Keratinocyte (primary cell): ENCODE measurements at regions not wholly inside any gene's neighbourhood (a gene's known extent, or its start where the extent isn't known, plus 50 kb on each side); places are given as distances from the start of the nearest gene placed in this dataset.

ENCODE experiments used
- DNase-seq: peaks from one replicate; pipeline ENCODE4 v3.0.0-alpha.2; 2011; ENCODE audit warnings: low read depth, missing footprints, low spot score
- FAIRE-seq: peaks from 2 replicates; lab custom pipeline; 2011; peaks lifted over from hg19 to GRCh38; lab: Jason Lieb, UNC
- H2AFZ ChIP-seq: 2 replicates; pipeline ENCODE4 v1.6.0; 2012; ENCODE audit warnings: low read length, control low read depth, inconsistent platforms; ENCODE audit not compliant: control insufficient read depth
- H3K27ac ChIP-seq: 2 replicates; pipeline ENCODE4 v1.5.1; 2011; ENCODE audit warnings: low read length; ENCODE audit not compliant: control insufficient read depth, insufficient read depth
- H3K27me3 ChIP-seq: 3 replicates; pipeline ENCODE4 v1.6.0; 2011; ENCODE audit warnings: low read length; ENCODE audit not compliant: control insufficient read depth, insufficient read depth; ENCODE audit errors: extremely low read depth
- H3K36me3 ChIP-seq, 2 experiments: 2 replicates in 1 of 2; 3 replicates in 1 of 2; pipeline ENCODE4 v1.5.1; 2011; ENCODE audit warnings: low read length in 2 of 2, mild to moderate bottlenecking in 1 of 2; ENCODE audit not compliant: control insufficient read depth in 2 of 2, insufficient read depth in 2 of 2; ENCODE audit errors: extremely low read depth in 1 of 2
- H3K4me1 ChIP-seq: 3 replicates; pipeline ENCODE4 v1.5.1; 2011; ENCODE audit warnings: low read length; ENCODE audit not compliant: control insufficient read depth, insufficient read depth; ENCODE audit errors: extremely low read depth
- H3K4me2 ChIP-seq: 3 replicates; pipeline ENCODE4 v1.6.0; 2011; ENCODE audit warnings: low read depth, low read length; ENCODE audit not compliant: control insufficient read depth, insufficient read depth; ENCODE audit errors: extremely low read depth
- H3K4me3 ChIP-seq, 3 experiments: fragments of 200-600 bp in 1 of 3; sonication (generic) in 1 of 3; 2 replicates in 2 of 3; 3 replicates in 1 of 3; pipeline ENCODE4 v1.5.1; 2011 to 2016; ENCODE audit warnings: low read length in 3 of 3, mild to moderate bottlenecking in 3 of 3, control low read depth in 2 of 3, inconsistent platforms in 1 of 3, low read depth in 1 of 3, mixed read lengths in 1 of 3, mixed run types in 1 of 3, moderate library complexity in 1 of 3; ENCODE audit not compliant: control insufficient read depth in 2 of 3, insufficient read depth in 2 of 3; ENCODE audit errors: extremely low read depth in 1 of 3
- H3K79me2 ChIP-seq: 2 replicates; pipeline ENCODE4 v1.6.0; 2012; ENCODE audit warnings: low read length; ENCODE audit not compliant: control insufficient read depth, insufficient read depth
- H3K9ac ChIP-seq: 3 replicates; pipeline ENCODE4 v1.6.0; 2011; ENCODE audit warnings: low read length; ENCODE audit not compliant: control insufficient read depth, insufficient read depth; ENCODE audit errors: extremely low read depth
- H3K9me1 ChIP-seq: 3 replicates; pipeline ENCODE4 v1.6.0; 2011; ENCODE audit warnings: low read length; ENCODE audit not compliant: control insufficient read depth, insufficient read depth; ENCODE audit errors: extremely low read depth
- H3K9me3 ChIP-seq: 2 replicates; pipeline ENCODE4 v1.5.1; 2012; ENCODE audit warnings: low read depth, low read length; ENCODE audit not compliant: control insufficient read depth
- H4K20me1 ChIP-seq: 3 replicates; pipeline ENCODE4 v1.6.0; 2011; ENCODE audit warnings: low read length; ENCODE audit not compliant: control insufficient read depth, insufficient read depth; ENCODE audit errors: extremely low read depth
- EZH2 ChIP-seq: IDR thresholded peaks from one replicate; pipeline ENCODE4 v1.6.1; 2012; ENCODE audit warnings: inconsistent platforms, mild to moderate bottlenecking, low read length, moderate library complexity
- dilution Hi-C: fragments of 300-500 bp; cut with MboI; formaldehyde crosslinking; loops from one replicate; pipeline ENCODE4 v1.7.0; 2020; ENCODE audit warnings: low sequenced_read_pairs; ENCODE audit not compliant: extremely low pct_ligation_motif_present
- TF ChIP-seq, protein P1 (sequence below), 3 experiments: IDR thresholded peaks in 1 of 3; conservative IDR thresholded peaks in 1 of 3; optimal IDR thresholded peaks in 1 of 3; 2 replicates in 2 of 3; 3 replicates in 1 of 3; pipeline versions ENCODE3 to v1.5.1; 2011; ENCODE audit warnings: low read length in 3 of 3, mild to moderate bottlenecking in 3 of 3, moderate library complexity in 2 of 3, control low read depth in 1 of 3, inconsistent platforms in 1 of 3; ENCODE audit not compliant: insufficient read depth in 2 of 3; ENCODE audit errors: extremely low read depth in 1 of 3

DNA sequence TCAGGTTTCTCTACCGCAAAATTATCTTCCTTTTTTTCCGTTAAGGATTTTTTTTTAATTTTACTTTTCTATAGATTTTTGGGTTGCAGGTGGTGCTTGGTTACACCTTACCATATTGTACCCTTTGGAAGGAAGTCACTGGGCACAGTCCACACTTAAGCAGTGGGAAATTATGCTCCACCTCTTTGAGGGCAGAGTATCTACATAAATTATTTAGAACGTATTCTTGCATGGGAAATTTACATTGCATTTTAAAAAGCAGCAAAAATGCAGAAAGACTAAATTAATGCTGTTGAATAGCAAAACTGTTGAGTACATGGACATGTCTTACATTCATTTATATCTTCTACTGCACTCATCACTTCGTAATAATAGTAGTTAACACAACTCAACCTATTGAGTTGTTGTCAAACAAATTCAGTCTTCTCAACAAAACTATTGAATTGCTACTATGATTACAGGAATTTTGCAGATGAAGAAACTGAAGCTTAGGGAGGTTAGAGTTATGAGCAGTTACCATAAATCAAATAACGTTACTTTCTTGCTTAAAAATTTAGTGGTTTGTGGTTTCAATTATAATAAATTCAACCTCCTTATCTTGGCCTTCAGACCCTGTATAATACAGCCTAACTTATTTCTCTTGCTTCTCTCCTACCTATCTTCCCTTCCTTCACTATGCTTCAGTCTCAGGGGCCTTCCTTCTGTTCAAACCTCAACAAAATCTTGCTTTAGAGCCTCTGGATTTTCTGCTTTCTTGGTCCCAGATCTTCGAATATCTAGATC, 97.4 kb upstream of the ARHGAP20 start:
- Histone ChIP-seq H3K4me2 (no peak overlapping the region), H4K20me1 (no peaks in the 10 kb centered on the region), H3K27me3 (no peaks in the 10 kb centered on the region), H3K4me3 (no peak overlapping the region), H3K9me3 (no peaks in the 10 kb centered on the region), H2AFZ (no peak overlapping the region), H3K9ac (no peak overlapping the region), H3K4me1 (no peaks in the 10 kb centered on the region), H3K27ac (no peak overlapping the region), H3K36me3 (no peaks in the 10 kb centered on the region), H3K9me1 (no peaks in the 10 kb centered on the region), H3K79me2 (no peaks in the 10 kb centered on the region)
- DNase-seq (no peak), FAIRE-seq (no peak)
- TF ChIP-seq, protein P1, sequence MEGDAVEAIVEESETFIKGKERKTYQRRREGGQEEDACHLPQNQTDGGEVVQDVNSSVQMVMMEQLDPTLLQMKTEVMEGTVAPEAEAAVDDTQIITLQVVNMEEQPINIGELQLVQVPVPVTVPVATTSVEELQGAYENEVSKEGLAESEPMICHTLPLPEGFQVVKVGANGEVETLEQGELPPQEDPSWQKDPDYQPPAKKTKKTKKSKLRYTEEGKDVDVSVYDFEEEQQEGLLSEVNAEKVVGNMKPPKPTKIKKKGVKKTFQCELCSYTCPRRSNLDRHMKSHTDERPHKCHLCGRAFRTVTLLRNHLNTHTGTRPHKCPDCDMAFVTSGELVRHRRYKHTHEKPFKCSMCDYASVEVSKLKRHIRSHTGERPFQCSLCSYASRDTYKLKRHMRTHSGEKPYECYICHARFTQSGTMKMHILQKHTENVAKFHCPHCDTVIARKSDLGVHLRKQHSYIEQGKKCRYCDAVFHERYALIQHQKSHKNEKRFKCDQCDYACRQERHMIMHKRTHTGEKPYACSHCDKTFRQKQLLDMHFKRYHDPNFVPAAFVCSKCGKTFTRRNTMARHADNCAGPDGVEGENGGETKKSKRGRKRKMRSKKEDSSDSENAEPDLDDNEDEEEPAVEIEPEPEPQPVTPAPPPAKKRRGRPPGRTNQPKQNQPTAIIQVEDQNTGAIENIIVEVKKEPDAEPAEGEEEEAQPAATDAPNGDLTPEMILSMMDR (optimal IDR thresholded peaks at IDR 0.05 in 1 of 3, IDR thresholded peaks at IDR 0.05 in 1 of 3, conservative IDR thresholded peaks at IDR 0.05 in 1 of 3; ENCODE audit: extremely low read depth in 1 of 3, insufficient read depth in 2 of 3, low read length in 3 of 3) = no peak
- no peak for TF ChIP-seq EZH2
- dilution Hi-C loops = no loop called here

DNA sequence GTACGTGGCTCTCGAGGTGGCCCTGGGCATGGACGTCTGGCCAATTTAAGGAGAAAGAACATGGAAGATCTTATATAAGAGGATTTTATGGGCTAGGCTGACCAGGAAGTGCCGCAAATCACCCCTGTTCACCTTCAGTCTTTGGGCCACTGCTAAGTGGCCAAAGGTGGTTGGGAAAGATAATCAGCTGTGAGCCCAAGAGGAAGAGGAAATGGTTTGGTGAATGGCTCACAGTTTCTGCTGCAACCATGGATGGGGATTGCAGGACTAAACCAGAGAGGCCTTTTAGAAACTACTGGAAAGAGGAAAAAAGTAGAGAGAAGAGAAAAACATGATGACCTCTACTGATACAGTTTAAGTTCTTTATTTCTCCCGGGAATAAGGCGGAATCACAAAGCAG, 96.0 kb upstream of the ARHGAP20 start:
- no peak for DNase-seq
- no peaks in the 10 kb centered on the region for H3K27me3 ChIP-seq
- H3K36me3 ChIP-seq = no peaks in the 10 kb centered on the region
- dilution Hi-C loops = no loop called here
- no peaks in the 10 kb centered on the region for H3K4me1 ChIP-seq
- H4K20me1 ChIP-seq = no peaks in the 10 kb centered on the region
- H3K4me3 ChIP-seq = no peak overlapping the region
- TF ChIP-seq, protein P1 (optimal IDR thresholded peaks at IDR 0.05 in 1 of 3, IDR thresholded peaks at IDR 0.05 in 1 of 3, conservative IDR thresholded peaks at IDR 0.05 in 1 of 3; ENCODE audit: extremely low read depth in 1 of 3, insufficient read depth in 2 of 3, low read length in 3 of 3) = no peak
- TF ChIP-seq EZH2 = no peak
- no peaks in the 10 kb centered on the region for H3K9me1 ChIP-seq
- FAIRE-seq = no peak
- H3K9ac ChIP-seq = no peak overlapping the region
- no peak overlapping the region for H2AFZ ChIP-seq
- no peak overlapping the region for H3K4me2 ChIP-seq
- no peaks in the 10 kb centered on the region for H3K79me2 ChIP-seq
- no peaks in the 10 kb centered on the region for H3K9me3 ChIP-seq
- H3K27ac ChIP-seq = no peak overlapping the region
